DND-41 (cell line): ENCODE measurements at regions not wholly inside any gene's neighbourhood (a gene's known extent, or its start where the extent isn't known, plus 50 kb on each side); places are given as distances from the start of the nearest gene placed in this dataset.

Source experiments
- ATAC-seq: fragments of 200-7000 bp; cut with Tn5 transposase; 3 replicates; pipeline ENCODE4 v1.9.1; 2021; ENCODE audit warnings: low read depth; ENCODE audit not compliant: insufficient read depth
- DNase-seq: peaks from one replicate; pipeline ENCODE4 v3.0.0-alpha.2; 2020
- H2AFZ ChIP-seq: 2 replicates; pipeline ENCODE4 v1.6.0; 2012; ENCODE audit warnings: low read depth, low read length
- H3K27ac ChIP-seq: 2 replicates; pipeline ENCODE4 v1.5.1; 2012; ENCODE audit warnings: low read length, inconsistent platforms
- H3K27me3 ChIP-seq: fragments of 200-600 bp; sonication (generic); 2 replicates; pipeline ENCODE4 v1.6.0; 2012; ENCODE audit warnings: low read length, mild to moderate bottlenecking, inconsistent platforms; ENCODE audit not compliant: insufficient read depth, poor library complexity
- H3K36me3 ChIP-seq: 2 replicates; pipeline ENCODE4 v1.5.1; 2012; ENCODE audit warnings: low read length, inconsistent platforms; ENCODE audit not compliant: insufficient read depth
- H3K4me1 ChIP-seq: 2 replicates; pipeline ENCODE4 v1.5.1; 2012; ENCODE audit warnings: mild to moderate bottlenecking, low read length; ENCODE audit not compliant: insufficient read depth
- H3K4me2 ChIP-seq: 2 replicates; pipeline ENCODE4 v1.6.0; 2012; ENCODE audit warnings: mild to moderate bottlenecking, moderate library complexity, low read length, inconsistent platforms; ENCODE audit not compliant: insufficient read depth
- H3K4me3 ChIP-seq, 2 experiments: fragments of 200-600 bp in 1 of 2; shearing (Covaris generic) in 1 of 2; 2 replicates each; pipeline ENCODE4 v1.5.1; 2012 to 2016; ENCODE audit warnings: inconsistent platforms in 2 of 2, low read length in 2 of 2, mild to moderate bottlenecking in 2 of 2, low read depth in 1 of 2, moderate library complexity in 1 of 2
- H3K79me2 ChIP-seq: 2 replicates; pipeline ENCODE4 v1.6.0; 2012; ENCODE audit warnings: low read length, inconsistent platforms; ENCODE audit not compliant: insufficient read depth
- H3K9ac ChIP-seq: 2 replicates; pipeline ENCODE4 v1.6.0; 2012; ENCODE audit warnings: low read depth, mild to moderate bottlenecking, inconsistent platforms, low read length, moderate library complexity
- H3K9me3 ChIP-seq: 2 replicates; pipeline ENCODE4 v1.5.1; 2012; ENCODE audit warnings: low read length, moderate library complexity, mild to moderate bottlenecking, inconsistent platforms; ENCODE audit not compliant: insufficient read depth, severe bottlenecking
- H4K20me1 ChIP-seq: 2 replicates; pipeline ENCODE4 v1.6.0; 2012; ENCODE audit warnings: low read length; ENCODE audit not compliant: insufficient read depth
- EZH2 ChIP-seq: IDR thresholded peaks from 3 replicates; pipeline ENCODE4 v1.6.1; 2012; ENCODE audit warnings: borderline replicate concordance, low read depth, mild to moderate bottlenecking, moderate library complexity, low read length, inconsistent platforms; ENCODE audit not compliant: severe bottlenecking
- TF ChIP-seq, protein P1 (sequence below): IDR thresholded peaks from 2 replicates; pipeline ENCODE4 v1.5.1; 2012; ENCODE audit warnings: borderline replicate concordance, low read length, moderate library complexity, mild to moderate bottlenecking; ENCODE audit not compliant: poor library complexity, severe bottlenecking; ENCODE audit errors: extremely low read depth

DNA sequence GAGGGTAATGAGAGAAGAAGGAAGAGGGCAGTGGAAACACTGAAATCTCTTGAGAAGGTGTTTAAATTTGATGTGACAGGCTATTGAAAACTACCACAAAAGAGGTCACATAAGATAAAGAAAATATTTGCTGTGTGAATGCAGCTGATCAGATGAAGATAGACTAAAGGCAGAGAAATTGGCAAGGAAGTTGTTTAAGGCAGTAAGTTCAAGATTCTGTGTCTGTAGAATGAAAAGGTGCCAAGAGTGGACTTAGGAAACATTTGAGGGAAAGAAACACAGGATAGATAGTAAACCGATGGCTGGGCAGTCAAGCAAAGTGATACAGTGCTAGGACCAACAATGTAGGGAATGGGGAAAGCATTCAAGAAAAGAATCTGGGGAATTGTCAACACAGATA is 332.3 kb upstream of the MARCKS start:
- no peak overlapping the region for H2AFZ ChIP-seq
- H3K4me1 ChIP-seq = no peaks in the 10 kb centered on the region
- H3K4me3 ChIP-seq = no peak overlapping the region
- H3K27me3 ChIP-seq = no peaks in the 10 kb centered on the region
- ATAC-seq (no peak), DNase-seq (no peak)
- H3K36me3 ChIP-seq = no peaks in the 10 kb centered on the region
- no peak overlapping the region for H3K9ac ChIP-seq
- H3K9me3 ChIP-seq = no peaks in the 10 kb centered on the region
- no peaks in the 10 kb centered on the region for H4K20me1 ChIP-seq
- H3K79me2 ChIP-seq = no peaks in the 10 kb centered on the region
- no peak overlapping the region for H3K4me2 ChIP-seq
- no peak overlapping the region for H3K27ac ChIP-seq
- TF ChIP-seq, protein P1, sequence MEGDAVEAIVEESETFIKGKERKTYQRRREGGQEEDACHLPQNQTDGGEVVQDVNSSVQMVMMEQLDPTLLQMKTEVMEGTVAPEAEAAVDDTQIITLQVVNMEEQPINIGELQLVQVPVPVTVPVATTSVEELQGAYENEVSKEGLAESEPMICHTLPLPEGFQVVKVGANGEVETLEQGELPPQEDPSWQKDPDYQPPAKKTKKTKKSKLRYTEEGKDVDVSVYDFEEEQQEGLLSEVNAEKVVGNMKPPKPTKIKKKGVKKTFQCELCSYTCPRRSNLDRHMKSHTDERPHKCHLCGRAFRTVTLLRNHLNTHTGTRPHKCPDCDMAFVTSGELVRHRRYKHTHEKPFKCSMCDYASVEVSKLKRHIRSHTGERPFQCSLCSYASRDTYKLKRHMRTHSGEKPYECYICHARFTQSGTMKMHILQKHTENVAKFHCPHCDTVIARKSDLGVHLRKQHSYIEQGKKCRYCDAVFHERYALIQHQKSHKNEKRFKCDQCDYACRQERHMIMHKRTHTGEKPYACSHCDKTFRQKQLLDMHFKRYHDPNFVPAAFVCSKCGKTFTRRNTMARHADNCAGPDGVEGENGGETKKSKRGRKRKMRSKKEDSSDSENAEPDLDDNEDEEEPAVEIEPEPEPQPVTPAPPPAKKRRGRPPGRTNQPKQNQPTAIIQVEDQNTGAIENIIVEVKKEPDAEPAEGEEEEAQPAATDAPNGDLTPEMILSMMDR = no peak
- no peak for TF ChIP-seq EZH2

DNA sequence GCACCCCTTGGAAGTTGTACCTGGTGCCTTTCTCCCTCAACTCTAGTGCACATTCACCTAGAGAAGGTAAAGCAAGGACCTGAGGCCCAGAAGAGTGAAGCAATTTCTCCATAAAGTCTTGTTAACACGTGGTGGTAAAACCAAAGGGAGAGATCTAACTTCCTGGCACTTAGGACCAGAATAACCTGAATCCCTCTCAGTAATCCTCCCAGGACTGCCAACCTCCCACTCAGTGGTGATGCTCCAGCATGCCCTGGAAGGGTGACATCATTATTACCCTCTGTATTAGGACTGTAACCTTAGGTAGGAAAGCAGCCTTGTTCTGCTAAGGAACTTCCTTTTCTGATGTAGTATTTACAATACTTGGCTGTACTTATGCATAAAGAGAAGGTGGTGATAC is 330.6 kb upstream of the MARCKS start:
- Histone ChIP-seq H3K27ac (no peak overlapping the region), H2AFZ (no peak overlapping the region), H3K9ac (no peak overlapping the region), H3K79me2 (no peaks in the 10 kb centered on the region), H3K27me3 (no peaks in the 10 kb centered on the region), H3K4me1 (no peaks in the 10 kb centered on the region), H3K9me3 (no peaks in the 10 kb centered on the region), H3K4me3 (no peak overlapping the region), H3K4me2 (no peak overlapping the region), H4K20me1 (no peaks in the 10 kb centered on the region), H3K36me3 (no peaks in the 10 kb centered on the region)
- DNase-seq = no peak
- TF ChIP-seq, protein P1 = no peak
- TF ChIP-seq EZH2 = no peak
- no peak for ATAC-seq

DNA sequence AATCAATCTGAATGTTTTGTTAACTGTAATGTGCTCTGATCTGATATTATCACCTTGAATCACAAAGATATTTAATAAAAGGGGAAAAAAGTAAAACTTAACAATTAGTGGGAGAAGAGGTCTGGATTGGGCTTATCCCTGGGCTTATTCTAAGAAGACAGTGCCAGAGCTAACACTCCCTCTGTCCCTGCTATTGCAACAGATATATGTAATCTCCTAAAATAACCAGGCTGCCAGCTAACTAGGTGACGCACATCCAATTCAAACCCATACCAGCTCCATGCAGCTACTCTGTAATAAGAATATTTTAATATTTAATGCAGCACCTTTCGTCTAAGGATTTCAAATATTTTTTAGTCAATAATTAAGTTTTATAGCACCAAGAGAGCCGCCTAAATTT is 330.1 kb upstream of the MARCKS start:
- Histone ChIP-seq H3K4me3 (no peak overlapping the region), H3K27me3 (no peaks in the 10 kb centered on the region), H4K20me1 (no peaks in the 10 kb centered on the region), H3K27ac (no peak overlapping the region), H2AFZ (no peak overlapping the region), H3K9ac (no peak overlapping the region), H3K9me3 (no peaks in the 10 kb centered on the region), H3K4me1 (no peaks in the 10 kb centered on the region), H3K4me2 (no peak overlapping the region), H3K36me3 (no peaks in the 10 kb centered on the region), H3K79me2 (no peaks in the 10 kb centered on the region)
- DNase-seq (no peak), ATAC-seq (no peak)
- TF ChIP-seq EZH2 = no peak
- TF ChIP-seq, protein P1 = no peak

DNA sequence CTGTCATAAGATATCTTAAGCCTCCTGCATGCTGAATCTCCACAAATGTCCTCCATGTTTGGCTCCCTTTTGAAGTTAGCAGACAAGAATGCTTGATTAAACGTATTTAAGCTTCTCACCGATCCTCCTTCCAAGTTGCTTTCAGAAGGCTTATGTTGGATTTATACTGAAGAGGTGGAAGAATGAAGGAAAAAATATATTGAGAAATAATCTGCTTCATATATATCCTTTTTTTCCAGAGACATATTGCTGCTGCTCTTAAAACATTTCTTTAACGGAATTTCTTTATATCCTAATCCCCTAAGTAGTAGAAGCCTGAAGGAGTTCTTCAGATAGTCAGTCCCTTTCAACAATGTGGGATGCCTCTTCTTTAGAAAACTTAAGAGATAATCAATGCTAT is 329.0 kb upstream of the MARCKS start:
- Histone ChIP-seq H3K9me3 (no peaks in the 10 kb centered on the region), H3K4me3 (no peak overlapping the region), H3K4me1 (no peaks in the 10 kb centered on the region), H3K27me3 (no peaks in the 10 kb centered on the region), H2AFZ (no peak overlapping the region), H3K9ac (no peak overlapping the region), H3K36me3 (no peaks in the 10 kb centered on the region), H3K79me2 (no peaks in the 10 kb centered on the region), H3K4me2 (no peak overlapping the region), H4K20me1 (no peaks in the 10 kb centered on the region), H3K27ac (no peak overlapping the region)
- no peak for ATAC-seq
- no peak for TF ChIP-seq EZH2
- TF ChIP-seq, protein P1 = no peak
- DNase-seq = no peak
